GM21619 (cell line): ENCODE measurements at regions not wholly inside any gene's neighbourhood (a gene's known extent, or its start where the extent isn't known, plus 50 kb on each side); places are given as distances from the start of the nearest gene placed in this dataset.

Experiments
- ATAC-seq: cut with Tn5 transposase; IDR thresholded peaks from one replicate; pipeline ENCODE4 v1.9.1; 2021; ENCODE audit not compliant: unreplicated experiment

DNA sequence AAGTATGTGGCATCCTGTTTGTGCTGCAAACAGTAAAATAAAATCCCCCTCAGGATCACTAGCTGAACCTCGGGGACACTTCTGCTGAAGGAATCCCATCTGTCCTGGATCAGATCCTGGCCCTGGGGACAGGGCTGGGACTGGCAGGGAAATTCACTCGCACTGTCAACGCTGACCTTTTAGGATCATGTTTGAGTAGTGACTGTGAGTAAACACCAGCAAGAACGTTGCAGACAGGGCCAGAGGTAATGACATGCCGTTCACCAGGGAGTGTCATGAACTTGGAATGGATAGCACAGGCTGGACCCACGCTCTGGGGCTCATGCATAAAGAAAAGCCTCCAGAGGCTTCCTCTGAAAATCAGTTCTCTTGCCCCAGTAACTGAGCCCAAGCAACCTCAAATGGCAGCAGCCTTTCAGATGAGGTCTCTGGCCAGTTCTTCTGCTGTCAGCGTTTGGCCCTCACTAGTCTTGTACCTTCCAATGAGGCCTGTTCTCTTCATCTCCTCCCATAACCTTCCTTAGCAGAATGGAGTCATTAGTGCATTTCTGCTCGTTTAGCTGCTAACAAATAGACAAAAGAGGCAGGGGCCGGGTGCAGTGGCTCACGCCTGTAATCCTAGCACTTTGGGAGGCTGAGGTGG, 51.0 kb upstream of the BARX2 start:
- no peak for ATAC-seq

DNA sequence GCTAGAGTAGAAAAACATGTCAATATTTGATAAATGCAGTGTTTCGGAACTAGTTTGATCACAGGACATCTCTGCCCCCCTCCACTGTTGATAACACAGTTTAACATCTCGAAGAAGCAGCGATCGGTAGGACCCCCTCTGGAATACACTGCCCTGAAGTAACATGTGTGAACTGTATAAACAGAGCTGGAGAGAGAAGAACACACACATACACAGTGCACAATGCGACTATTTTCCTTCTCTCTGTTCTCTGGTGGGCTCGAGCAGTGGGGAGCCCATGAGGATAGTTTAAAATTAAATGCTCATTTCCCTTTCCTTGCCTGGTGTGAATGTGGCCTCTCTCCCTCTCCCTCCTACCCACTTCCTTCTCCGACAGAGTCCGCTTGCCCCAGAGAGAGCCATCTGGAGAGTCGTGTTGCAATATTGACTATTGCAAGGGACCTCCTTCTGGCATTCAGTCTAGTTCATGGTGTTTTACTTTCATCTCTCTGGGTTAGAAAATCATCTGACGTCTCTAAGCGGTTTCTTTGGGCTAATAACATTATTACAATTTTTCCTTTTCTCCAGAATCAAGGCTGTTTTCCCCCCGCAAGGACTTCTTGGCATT, 51.6 kb upstream of the BARX2 start:
- ATAC-seq, result no peak

DNA sequence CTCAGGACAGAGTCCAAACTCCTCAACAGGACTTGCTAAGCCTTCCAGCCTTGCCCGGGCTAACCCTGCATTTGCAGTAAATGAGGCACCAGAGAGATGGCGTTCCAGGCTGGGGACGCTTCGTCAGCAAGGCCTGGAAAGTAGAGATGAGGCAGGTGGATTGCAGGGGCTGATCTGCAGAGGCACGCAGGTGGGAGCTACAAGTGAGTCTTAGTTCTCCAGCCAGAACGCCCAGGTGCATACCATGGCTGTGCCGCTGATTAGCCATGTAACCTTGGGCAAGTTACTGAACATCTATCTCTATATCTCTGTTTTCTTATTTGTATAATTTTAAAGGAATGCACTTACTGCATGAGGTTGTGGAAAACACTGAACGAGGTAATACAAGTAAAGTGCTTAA, 52.7 kb upstream of the BARX2 start:
- no peak for ATAC-seq

GRCh38 chr11:129321076-129321475, 54.6 kb upstream of the BARX2 start:
- ATAC-seq, result no peak

- ATAC-seq, result no peak
These were observed 55.2 kb upstream of the BARX2 start for GRCh38 chr11:129320494-129320893.

DNA sequence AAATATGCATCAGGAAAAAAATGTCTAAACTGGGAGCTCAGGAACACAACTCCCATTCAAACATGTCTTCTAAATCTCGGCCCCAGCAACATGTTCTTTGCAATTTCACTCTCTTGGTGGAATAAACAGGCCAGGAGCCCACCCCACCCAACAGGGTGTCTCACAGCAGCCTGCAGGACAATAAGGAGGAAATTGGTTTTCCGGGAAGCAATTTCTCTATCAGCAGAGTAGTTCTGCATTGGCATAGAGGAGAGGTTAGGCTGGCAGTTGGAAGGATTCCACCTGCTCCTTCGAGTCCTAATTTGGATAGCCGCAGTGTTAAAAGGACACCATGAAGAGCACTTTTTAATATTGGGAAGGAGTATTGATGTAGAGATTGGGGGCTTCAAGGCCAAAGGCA, 55.9 kb upstream of the BARX2 start:
- ATAC-seq, result no peak

DNA sequence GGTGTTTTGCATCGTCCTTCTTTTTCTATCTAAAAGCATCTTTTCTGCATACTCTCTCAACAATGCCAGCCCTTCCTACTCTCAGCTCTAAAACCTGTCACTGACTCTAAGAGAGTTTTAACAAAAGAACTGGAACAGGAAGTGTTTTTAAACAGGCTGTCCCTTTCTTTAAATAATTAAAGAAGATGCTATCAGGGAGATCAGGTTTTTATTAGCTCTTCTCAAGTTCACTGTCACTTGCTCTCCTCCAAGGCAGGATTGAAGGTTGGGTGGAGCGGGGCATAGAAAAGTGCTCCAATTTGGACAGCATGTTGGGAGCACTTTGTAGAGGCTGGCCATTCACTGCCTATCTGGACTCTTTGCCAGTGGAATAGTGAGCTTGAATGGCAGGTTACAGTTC, 56.4 kb upstream of the BARX2 start:
- ATAC-seq, result no peak

DNA sequence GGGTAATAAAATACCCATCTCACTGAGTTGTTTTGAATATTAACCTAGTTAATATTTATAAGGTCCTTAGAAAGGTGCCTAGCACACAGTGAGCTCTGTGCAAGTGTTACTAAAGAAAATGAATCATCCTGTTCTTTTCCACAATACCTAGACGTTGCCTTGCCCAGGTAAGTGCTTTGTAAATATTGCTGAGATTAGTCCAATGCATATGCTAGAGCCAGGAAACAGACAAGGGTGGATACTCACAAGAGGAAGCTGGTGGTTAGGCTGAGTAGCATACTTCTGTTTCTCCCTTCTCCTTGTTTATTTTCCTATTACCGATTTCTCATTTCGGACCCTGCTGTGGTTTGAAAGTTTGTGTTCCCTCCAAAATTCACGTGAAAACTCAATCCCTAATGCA, 58.1 kb upstream of the BARX2 start:
- no peak for ATAC-seq

DNA sequence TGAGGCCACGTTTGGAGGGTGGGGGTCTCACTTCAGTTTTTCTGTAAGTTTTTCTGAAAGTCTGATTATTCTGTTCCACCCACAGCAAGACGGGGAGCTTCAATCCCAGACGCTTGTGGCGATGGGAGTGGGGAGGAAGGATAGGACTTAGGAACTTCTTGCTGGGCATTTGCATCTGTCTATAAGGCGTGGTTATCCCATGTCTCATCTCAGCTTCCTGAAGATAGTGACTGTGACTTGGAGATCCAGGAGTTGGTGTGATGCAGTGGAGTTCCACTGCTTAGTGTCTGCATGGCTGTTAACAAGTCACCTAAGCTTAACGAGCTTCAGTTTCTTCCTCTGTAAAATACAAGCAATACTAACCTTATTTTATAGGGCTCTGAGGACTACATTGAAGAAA, 58.9 kb upstream of the BARX2 start:
- ATAC-seq, result no peak

DNA sequence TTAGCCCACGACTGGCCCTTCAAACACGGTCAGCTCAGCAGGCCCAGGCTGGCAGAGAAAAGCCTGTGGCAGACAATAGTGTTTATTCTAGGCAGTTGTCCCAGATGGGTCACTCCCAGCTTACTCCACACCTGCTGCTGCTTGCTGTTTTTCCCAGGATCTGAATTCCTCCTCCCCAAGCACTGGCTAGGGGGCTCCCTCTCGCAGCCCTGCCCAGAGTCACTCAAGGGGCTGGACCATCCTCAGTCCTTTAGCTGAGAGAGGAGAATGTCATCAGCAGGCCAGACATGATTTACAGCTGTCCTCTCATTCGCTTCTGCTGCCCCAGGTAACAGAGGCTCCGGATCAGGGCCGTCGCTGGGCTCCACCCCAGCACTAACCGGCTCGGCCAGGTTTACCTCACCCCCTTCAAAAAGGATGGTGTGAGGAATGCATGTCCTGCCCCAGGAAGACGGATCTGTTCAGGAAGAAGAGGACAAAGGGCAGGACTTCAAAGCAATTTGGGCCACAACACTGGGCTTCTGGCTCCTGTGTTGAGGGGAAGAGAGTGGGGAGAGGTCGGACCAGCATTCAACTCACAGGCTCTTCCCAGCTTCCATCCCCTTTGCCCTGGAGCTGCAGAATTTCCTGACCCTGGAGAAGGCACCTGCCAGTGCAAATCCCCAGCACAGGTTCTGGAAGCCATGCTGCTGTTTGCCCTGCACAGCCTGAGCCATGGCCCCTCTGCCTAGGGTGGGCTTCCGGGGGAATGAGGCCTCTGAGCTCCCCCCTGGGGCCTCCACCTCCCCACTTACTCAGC, 59.7 kb upstream of the BARX2 start:
- ATAC-seq, result no peak

DNA sequence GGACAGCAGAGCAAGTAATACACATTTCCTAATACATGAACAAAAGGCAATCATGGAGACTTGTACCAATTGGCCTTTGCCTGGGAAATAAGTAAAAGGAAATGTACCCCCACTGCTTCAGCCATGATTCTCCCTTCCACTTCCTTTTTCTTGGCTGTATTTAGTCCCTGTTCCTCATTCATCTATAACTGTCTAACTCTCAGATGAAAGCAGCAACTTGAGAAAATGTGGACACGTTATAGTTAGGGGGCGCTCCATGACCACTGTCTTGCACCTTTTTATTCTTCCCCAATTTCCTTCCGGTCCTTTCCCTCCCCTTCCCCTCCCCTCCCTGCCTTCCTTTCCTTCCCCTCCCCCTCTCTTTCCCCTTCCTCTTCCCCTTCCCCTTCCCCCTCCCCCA, 61.3 kb upstream of the BARX2 start:
- no peak for ATAC-seq

DNA sequence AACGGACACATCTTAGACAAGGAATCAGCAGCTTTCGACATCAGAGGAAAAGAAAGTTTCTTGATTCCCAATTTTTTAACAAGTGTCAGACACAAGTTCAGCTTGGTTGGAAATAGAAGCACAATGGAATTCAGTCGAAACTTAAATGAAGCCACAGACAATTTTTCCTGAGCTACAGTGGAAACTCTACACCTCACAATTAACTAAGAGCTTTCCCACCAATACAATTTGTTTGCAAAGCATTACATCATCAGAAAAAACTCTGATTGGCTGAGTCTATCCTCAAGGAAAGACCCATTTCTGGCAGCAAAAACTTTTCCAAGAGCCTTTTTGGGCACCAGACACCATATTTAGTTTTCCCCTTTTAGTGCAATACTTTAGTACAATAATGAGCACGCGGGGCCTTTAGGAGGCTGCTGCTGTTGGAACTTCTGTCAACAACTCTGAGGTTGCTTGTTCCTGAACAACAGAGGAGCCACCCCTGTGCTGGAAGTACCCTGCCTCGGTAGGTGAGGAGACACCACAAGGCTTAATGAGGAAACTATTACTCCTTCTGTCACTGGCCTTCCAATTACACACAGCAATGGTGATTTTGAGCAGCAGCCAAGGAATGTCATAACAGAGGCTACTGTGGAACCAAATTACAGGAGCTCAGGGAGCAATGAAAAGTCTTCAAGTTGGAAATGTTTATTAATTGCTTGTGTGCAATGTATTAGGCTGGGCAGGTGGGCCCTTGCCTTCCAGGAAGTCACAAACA, 61.9 kb upstream of the BARX2 start:
- no peak for ATAC-seq

- ATAC-seq, result no peak
These were observed 62.7 kb upstream of the BARX2 start for GRCh38 chr11:129312730-129313503.

DNA sequence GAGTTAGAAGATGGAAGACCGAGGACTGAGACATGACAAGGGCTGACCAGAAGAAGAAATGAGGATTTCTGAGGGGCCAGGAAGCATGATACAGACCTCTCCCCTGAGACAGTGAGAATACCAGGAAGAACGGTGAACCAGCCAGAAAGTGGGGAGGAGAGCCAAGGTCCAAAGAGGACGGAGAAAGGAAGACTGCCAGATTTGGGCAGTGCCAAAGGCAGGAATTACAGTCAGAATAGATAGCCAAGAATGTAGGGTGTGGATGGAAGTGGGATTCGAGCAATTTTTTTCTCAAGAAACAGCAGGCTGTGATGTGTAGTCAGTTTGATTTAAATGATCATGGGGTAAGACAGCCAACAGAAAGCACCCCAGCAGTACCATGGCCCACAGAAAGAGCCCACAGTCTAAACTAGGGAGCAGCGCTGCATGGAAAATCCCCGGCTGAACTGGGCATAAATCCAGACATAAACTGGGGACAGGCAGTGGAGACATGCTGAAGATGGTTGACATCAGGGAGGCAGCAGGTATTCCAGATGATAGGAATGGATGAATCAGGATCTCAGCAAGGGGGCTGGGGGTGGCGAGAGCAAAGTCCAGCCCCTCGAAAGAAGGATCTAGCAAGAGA, 67.3 kb upstream of the BARX2 start:
- ATAC-seq, result no peak

GRCh38 chr11:129307162-129307561, 68.5 kb upstream of the BARX2 start:
- no peak for ATAC-seq

DNA sequence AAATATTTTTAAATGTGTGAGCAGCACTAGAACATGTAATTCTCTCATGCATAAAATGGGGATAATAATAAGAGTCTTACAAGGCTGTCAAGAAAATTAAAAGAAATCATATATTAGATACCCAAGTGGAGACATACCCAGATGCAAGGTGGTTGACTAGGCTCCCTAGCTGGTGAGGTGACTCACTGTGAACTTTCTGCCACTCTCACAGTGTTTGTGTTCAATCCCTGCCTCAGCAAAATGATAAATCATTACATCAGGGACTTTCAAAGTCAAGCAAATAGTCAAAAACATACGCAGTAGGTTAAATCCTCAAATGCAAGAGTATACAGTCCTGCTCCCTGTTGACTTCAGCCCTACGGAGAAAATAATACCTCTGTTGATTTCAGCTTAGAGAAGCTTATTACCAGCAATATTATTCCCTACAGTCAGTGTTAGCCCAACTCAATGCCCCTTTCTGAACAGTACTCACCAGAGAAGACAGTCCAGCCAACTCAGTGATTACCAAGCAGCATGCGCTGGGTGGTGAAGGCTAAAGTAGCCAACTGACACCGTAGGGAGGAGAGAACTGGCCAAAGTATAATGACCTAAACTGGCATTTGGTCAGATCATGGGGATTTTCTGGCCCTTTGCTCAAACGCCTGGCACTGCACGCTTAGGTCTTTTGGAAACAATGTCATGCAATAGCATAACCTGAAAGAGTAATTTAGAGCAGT, 73.1 kb upstream of the BARX2 start:
- ATAC-seq, result no peak

DNA sequence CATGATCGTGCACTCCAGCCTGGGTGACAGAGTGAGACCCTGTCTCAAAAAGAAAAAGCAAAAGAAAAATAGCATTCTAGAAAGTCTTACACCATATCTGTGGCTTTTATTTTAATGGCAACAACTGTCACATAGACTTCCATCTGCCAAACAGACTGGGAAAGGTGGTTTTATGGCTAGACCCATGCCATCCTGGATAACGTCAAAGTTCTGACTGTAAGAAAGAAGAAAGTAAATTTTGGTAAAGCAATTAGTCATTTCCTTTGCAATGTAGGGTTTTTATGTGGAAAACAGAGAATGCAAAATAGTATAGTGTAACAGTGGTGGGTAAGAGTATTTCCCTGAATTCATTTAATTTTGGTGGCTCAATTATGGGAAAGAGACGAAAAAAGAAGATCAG, 75.5 kb upstream of the BARX2 start:
- no peak for ATAC-seq

- ATAC-seq, result no peak
These were observed 76.7 kb upstream of the BARX2 start for GRCh38 chr11:129298988-129299387.

GRCh38 chr11:129295746-129296145, 79.9 kb upstream of the BARX2 start:
- ATAC-seq, result no peak

DNA sequence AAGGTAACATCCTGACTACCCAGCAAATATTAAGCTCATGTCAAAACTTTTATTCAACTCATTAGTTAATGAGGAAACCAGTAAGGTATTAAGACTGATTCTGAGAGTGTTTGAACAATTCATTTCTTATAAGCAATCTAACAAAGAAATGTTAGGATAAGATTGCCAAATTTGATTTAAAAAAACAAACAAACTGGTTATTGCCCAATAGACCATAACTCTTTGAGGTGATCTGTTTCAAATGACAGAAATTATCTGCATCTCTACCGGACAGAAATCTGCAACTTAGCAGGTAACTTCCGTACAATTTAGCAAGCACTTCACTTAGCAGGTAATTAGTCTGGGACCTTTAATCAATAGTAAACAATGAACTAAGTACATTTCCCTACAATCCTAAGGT, 82.9 kb upstream of the BARX2 start:
- ATAC-seq, result no peak
